Brain microvascular endothelial cell (primary cell): ENCODE measurements at regions not wholly inside any gene's neighbourhood (a gene's known extent, or its start where the extent isn't known, plus 50 kb on each side); places are given as distances from the start of the nearest gene placed in this dataset.

Experiments used
- DNase-seq: peaks from one replicate; pipeline ENCODE4 v3.0.0-alpha.2; 2020
- H3K27ac ChIP-seq: fragments of 250-450 bp; sonication (Bioruptor Pico); 2 replicates; pipeline ENCODE4 v1.5.1; 2020; ENCODE audit warnings: mild to moderate bottlenecking, moderate library complexity
- H3K27me3 ChIP-seq: fragments of 250-450 bp; sonication (Bioruptor Pico); replicated peaks from 2 replicates; pipeline ENCODE4 v1.5.1; 2020; ENCODE audit warnings: mild to moderate bottlenecking
- H3K36me3 ChIP-seq: fragments of 250-450 bp; sonication (Bioruptor Pico); replicated peaks from 2 replicates; pipeline ENCODE4 v1.5.1; 2020; ENCODE audit warnings: mild to moderate bottlenecking
- H3K4me3 ChIP-seq: 2 replicates; pipeline ENCODE4 v1.5.1; 2011; ENCODE audit warnings: low read depth, mild to moderate bottlenecking, control low read depth, low read length, moderate library complexity
- in situ Hi-C: cut with HindIII; loops from 2 replicates; pipeline ENCODE4 v1.10.0; 2017; ENCODE audit warnings: low sequenced_read_pairs, low pct_ligation_motif_present
- TF ChIP-seq, protein P1 (sequence below): IDR thresholded peaks from 2 replicates; pipeline ENCODE4 v1.5.1; 2011; ENCODE audit warnings: low read depth, mild to moderate bottlenecking, moderate library complexity, low read length, control low read depth, inconsistent platforms; ENCODE audit errors: missing control alignments

DNA sequence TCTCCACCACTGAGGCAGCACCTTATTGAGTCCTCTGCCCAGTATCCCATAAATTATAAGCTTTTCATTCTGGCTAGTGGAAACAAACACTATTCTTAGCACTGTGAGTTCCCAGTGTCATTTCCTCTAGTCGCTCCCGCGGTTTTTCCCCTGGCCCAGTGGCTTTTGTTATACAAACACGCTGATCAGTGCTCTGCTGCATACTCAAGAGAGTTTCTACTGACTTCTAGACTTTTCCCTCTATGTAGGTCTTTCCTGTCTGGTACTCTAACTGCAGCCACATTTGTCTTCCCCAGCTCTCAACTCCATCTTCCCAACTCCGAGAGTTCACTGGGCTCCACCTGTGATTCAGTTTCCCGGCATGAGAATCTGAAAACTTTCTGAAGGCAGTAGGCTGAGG is 556.6 kb upstream of the SALL1 start:
- no peak for DNase-seq
- Histone ChIP-seq H3K27ac (no peak overlapping the region), H3K27me3 (no peaks in the 10 kb centered on the region), H3K4me3 (no peak overlapping the region), H3K36me3 (no peaks in the 10 kb centered on the region)
- in situ Hi-C loops: no loop called here
- TF ChIP-seq, protein P1, sequence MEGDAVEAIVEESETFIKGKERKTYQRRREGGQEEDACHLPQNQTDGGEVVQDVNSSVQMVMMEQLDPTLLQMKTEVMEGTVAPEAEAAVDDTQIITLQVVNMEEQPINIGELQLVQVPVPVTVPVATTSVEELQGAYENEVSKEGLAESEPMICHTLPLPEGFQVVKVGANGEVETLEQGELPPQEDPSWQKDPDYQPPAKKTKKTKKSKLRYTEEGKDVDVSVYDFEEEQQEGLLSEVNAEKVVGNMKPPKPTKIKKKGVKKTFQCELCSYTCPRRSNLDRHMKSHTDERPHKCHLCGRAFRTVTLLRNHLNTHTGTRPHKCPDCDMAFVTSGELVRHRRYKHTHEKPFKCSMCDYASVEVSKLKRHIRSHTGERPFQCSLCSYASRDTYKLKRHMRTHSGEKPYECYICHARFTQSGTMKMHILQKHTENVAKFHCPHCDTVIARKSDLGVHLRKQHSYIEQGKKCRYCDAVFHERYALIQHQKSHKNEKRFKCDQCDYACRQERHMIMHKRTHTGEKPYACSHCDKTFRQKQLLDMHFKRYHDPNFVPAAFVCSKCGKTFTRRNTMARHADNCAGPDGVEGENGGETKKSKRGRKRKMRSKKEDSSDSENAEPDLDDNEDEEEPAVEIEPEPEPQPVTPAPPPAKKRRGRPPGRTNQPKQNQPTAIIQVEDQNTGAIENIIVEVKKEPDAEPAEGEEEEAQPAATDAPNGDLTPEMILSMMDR: no peak

DNA sequence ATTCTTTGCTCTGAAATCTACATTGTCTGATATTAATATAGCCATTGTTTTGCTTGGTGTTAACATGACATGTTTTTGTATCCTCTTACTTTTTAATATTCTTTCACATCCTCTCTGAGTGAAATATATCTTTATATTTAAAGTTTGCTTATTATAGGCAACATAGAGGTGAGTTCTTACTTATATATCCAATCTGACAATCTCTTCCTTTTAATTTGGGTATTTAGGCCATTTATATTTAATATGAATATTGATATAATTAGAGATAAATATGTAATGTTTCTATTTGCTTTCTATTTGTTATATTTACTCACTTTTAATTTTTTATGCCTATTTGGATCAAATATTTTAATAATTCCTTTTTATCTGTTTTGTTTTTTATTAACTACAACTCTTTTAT is 554.1 kb upstream of the SALL1 start:
- H3K36me3 ChIP-seq: no peaks in the 10 kb centered on the region
- no peak for DNase-seq
- no peak overlapping the region for H3K4me3 ChIP-seq
- in situ Hi-C loops: no loop called here
- TF ChIP-seq, protein P1: no peak
- no peak overlapping the region for H3K27ac ChIP-seq
- H3K27me3 ChIP-seq: no peaks in the 10 kb centered on the region

DNA sequence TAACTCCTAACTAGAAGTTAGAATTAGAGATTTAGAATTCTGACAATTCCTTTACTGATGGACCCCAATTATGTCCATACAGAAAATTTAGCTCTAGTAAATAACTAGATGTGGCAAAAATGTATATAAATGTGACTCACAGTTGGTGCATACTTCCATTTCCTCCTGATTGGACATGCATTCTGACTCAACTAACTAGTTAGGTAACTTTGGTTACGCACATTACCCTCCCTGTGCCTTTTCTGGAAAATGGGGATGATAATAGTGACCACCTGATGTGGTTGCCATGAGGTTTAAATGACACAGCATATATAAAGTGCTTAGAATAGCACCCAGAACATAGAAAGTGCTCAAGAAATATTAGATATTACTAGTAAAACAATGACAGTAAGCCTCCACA is 550.0 kb upstream of the SALL1 start:
- in situ Hi-C loops: no loop called here
- no peaks in the 10 kb centered on the region for H3K36me3 ChIP-seq
- TF ChIP-seq, protein P1: no peak
- H3K4me3 ChIP-seq: no peak overlapping the region
- H3K27ac ChIP-seq: no peak overlapping the region
- H3K27me3 ChIP-seq: no peaks in the 10 kb centered on the region
- no peak for DNase-seq

DNA sequence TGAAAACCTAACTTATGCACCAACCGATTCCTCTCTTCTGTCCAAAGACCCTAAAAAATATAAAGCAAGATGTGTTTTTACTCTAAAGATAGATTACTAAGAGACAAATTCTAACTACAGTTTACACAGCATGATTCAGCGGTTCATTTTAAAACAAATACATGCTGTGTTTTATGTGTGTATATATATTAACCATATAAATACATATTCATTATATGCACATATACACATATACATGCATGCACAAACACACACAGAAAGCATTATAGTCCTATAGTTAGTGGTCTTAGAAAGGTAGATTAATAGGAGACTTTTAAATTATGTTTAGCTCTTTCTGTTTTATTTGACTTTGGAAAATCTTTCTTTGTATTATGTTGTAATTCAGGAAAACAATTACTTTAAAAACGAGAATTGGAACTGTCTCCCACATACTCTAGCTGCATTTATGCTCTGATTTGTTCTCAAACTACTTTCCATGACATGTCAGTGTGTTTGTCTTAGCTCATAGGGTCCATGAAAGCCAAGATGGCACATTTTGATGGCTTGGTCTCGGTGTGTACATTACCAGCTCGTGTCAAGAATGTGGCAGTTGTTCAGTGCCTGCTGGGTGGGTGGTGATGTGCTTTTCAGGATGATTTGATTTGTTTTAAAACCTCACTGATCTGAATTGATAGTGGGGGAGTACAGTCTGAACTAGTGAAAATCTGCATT is 548.8 kb upstream of the SALL1 start:
- Histone ChIP-seq H3K27me3 (no peaks in the 10 kb centered on the region), H3K4me3 (no peak overlapping the region), H3K36me3 (no peaks in the 10 kb centered on the region), H3K27ac (no peak overlapping the region)
- DNase-seq: no peak
- in situ Hi-C loops: no loop called here
- TF ChIP-seq, protein P1: no peak

DNA sequence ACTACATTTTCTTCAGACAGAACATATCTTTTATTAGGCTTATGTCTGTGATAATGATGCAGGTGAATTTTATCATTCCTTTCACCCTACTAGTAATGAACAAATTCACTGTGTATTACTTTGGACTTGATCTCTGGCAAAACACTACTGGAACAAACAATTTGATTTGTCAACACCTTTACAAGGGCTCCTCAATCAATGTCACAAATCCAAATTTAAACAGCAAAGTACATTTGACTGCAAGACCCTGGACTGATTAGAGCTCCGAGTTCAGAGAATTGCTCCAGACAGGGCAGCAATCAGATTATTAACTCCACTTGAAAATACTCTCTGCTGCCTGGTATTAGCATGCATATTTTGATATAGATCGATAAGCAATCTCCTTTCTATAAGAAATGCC is 547.6 kb upstream of the SALL1 start:
- H3K36me3 ChIP-seq: no peaks in the 10 kb centered on the region
- DNase-seq: no peak
- H3K27ac ChIP-seq: no peak overlapping the region
- in situ Hi-C loops: no loop called here
- H3K4me3 ChIP-seq: no peak overlapping the region
- H3K27me3 ChIP-seq: no peaks in the 10 kb centered on the region
- TF ChIP-seq, protein P1: no peak

DNA sequence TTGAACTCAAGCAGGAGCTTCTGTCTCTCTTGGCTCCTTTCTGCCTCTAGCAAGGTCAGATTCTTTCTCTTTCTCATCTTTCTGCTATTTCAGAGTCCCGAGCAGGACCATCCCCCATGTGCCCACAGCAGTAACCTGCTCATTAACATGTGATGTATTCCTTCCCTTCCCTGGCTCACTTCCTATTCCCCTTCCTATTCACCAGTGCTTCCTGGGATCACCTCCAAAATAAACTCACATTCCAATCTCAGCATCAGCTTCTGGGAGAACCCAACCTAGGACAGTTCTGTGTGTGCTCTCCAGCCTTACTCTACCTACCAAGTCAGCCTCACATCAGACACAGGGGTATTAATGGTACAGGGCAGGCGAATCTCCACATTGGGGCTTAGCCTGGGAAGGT is 546.4 kb upstream of the SALL1 start:
- in situ Hi-C loops: no loop called here
- no peak for DNase-seq
- TF ChIP-seq, protein P1: no peak

More for the DNA sequence above, 546.4 kb upstream of the SALL1 start:
- H3K27ac ChIP-seq: no peak overlapping the region
- H3K4me3 ChIP-seq: no peak overlapping the region
- H3K36me3 ChIP-seq: no peaks in the 10 kb centered on the region
- no peaks in the 10 kb centered on the region for H3K27me3 ChIP-seq
